ENCODE measurements at regions not wholly inside any gene's neighbourhood (a gene's known extent, or its start where the extent isn't known, plus 50 kb on each side); places are given as distances from the start of the nearest gene placed in this dataset.

DNA sequence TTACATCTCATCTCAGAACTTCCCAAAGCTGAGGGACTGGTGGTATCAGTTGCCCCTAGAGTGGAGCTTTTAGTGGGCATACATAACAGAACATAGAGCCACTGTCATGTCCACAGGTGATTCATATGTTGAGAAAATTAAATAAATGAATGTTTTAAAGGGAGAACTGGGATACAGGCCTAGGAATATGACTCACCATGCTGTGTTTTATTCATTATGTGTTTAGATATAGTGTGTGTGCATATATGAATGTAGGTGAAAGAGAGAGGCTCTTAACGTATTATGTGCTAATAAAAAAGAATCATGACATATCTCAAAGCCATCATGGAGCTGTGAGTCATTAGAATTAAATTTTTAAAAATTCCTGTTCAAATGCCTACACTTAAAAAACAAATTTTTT lies 332.2 kb upstream of the RSPO3 start:
- no peak for TF ChIP-seq GLI4 (tag by site-specific recombination; IDR thresholded peaks at IDR 0.05)
- no peak for TF ChIP-seq ZNF140 (tag by site-specific recombination; IDR thresholded peaks at IDR 0.05)
- TF ChIP-seq SETDB1 (IDR thresholded peaks at IDR 0.05; ENCODE audit: insufficient read length, low read length), result no peak
- TF ChIP-seq, protein P1, sequence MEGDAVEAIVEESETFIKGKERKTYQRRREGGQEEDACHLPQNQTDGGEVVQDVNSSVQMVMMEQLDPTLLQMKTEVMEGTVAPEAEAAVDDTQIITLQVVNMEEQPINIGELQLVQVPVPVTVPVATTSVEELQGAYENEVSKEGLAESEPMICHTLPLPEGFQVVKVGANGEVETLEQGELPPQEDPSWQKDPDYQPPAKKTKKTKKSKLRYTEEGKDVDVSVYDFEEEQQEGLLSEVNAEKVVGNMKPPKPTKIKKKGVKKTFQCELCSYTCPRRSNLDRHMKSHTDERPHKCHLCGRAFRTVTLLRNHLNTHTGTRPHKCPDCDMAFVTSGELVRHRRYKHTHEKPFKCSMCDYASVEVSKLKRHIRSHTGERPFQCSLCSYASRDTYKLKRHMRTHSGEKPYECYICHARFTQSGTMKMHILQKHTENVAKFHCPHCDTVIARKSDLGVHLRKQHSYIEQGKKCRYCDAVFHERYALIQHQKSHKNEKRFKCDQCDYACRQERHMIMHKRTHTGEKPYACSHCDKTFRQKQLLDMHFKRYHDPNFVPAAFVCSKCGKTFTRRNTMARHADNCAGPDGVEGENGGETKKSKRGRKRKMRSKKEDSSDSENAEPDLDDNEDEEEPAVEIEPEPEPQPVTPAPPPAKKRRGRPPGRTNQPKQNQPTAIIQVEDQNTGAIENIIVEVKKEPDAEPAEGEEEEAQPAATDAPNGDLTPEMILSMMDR (tag by site-specific recombination; IDR thresholded peaks at IDR 0.05), result no peak

All from HEK293 (cell line).